HG03432 (cell line): ENCODE measurements at regions not wholly inside any gene's neighbourhood (a gene's known extent, or its start where the extent isn't known, plus 50 kb on each side); places are given as distances from the start of the nearest gene placed in this dataset.
A peak's percentile ranks its signal among the peaks of the same experiment; 100 is the strongest.
"Not testable (repeated sequence)": the region's sequence is repeated elsewhere in the genome, so short reads cannot be mapped to it uniquely, and the experiment has no call there.

ENCODE experiments used
- ATAC-seq: cut with Tn5 transposase; IDR thresholded peaks from one replicate; pipeline ENCODE4 v1.9.1; 2021; ENCODE audit warnings: mild to moderate bottlenecking, moderate library complexity; ENCODE audit not compliant: unreplicated experiment

- no peak for ATAC-seq
Measured at GRCh38 chr9:24899463-24899862, 353.8 kb upstream of the IZUMO3 start.

GRCh38 chr9:24897826-24898225, 352.1 kb upstream of the IZUMO3 start:
- ATAC-seq, result no peak

GRCh38 chr9:24881361-24881760, 335.7 kb upstream of the IZUMO3 start:
- ATAC-seq, result no peak

GRCh38 chr9:24879591-24879990, 333.9 kb upstream of the IZUMO3 start:
- ATAC-seq, result no peak

GRCh38 chr9:24856601-24857000, 310.9 kb upstream of the IZUMO3 start:
- not testable (repeated sequence) for ATAC-seq

- peak; percentile 83 for ATAC-seq
Measured at GRCh38 chr9:24846248-24846912, 300.7 kb upstream of the IZUMO3 start.

GRCh38 chr9:24844217-24844616, 298.5 kb upstream of the IZUMO3 start:
- no peak for ATAC-seq

GRCh38 chr9:24841993-24842392, 296.3 kb upstream of the IZUMO3 start:
- no peak for ATAC-seq

- ATAC-seq, result no peak
Measured at GRCh38 chr9:24832307-24832706, 286.6 kb upstream of the IZUMO3 start.

- no peak for ATAC-seq
Measured at GRCh38 chr9:24828687-24829086, 283.0 kb upstream of the IZUMO3 start.

GRCh38 chr9:24824607-24825006, 278.9 kb upstream of the IZUMO3 start:
- ATAC-seq, result no peak

GRCh38 chr9:24820196-24820595, 274.5 kb upstream of the IZUMO3 start:
- no peak for ATAC-seq

GRCh38 chr9:24817756-24818155, 272.1 kb upstream of the IZUMO3 start:
- ATAC-seq, result no peak

GRCh38 chr9:24816006-24816405, 270.3 kb upstream of the IZUMO3 start:
- ATAC-seq, result no peak

GRCh38 chr9:24801344-24801743, 255.6 kb upstream of the IZUMO3 start:
- ATAC-seq, result no peak

GRCh38 chr9:24793787-24794186, 248.1 kb upstream of the IZUMO3 start:
- no peak for ATAC-seq

GRCh38 chr9:24776226-24776625, 230.5 kb upstream of the IZUMO3 start:
- ATAC-seq, result no peak

GRCh38 chr9:24774199-24774598, 228.5 kb upstream of the IZUMO3 start:
- not testable (repeated sequence) for ATAC-seq

- no peak for ATAC-seq
Measured at GRCh38 chr9:24766081-24766480, 220.4 kb upstream of the IZUMO3 start.

- no peak for ATAC-seq
Measured at GRCh38 chr9:24765025-24765756, 219.5 kb upstream of the IZUMO3 start.

- no peak for ATAC-seq
Measured at GRCh38 chr9:24738421-24738961, 192.8 kb upstream of the IZUMO3 start.

GRCh38 chr9:24731754-24732153, 186.1 kb upstream of the IZUMO3 start:
- no peak for ATAC-seq
